NCI-H2107 treated with DMSO at 0.1 percent for 48 hours (cell line): ENCODE measurements at regions not wholly inside any gene's neighbourhood (a gene's known extent, or its start where the extent isn't known, plus 50 kb on each side); places are given as distances from the start of the nearest gene placed in this dataset.
"Not testable (repeated sequence)": the region's sequence is repeated elsewhere in the genome, so short reads cannot be mapped to it uniquely, and the experiment has no call there.

Experiments used
- DNase-seq: peaks from one replicate; lab custom pipeline; 2025; ENCODE audit not compliant: unreplicated experiment; lab: John Stamatoyannopoulos, UW

- not testable (repeated sequence) for DNase-seq
Measured at GRCh38 chr10:35776557-35776956, 134.5 kb upstream of the FZD8 start.

- DNase-seq = no peak
Measured at GRCh38 chr10:35774109-35774508, 132.0 kb upstream of the FZD8 start.

- DNase-seq = no peak
Measured at GRCh38 chr10:35770817-35771355, 128.8 kb upstream of the FZD8 start.

- DNase-seq = no peak
Measured at GRCh38 chr10:35769795-35770194, 127.7 kb upstream of the FZD8 start.

- DNase-seq = no peak
Measured at GRCh38 chr10:35768731-35769130, 126.6 kb upstream of the FZD8 start.

GRCh38 chr10:35768011-35768410 is 125.9 kb upstream of the FZD8 start:
- DNase-seq = no peak

GRCh38 chr10:35765996-35766395 is 123.9 kb upstream of the FZD8 start:
- no peak for DNase-seq

GRCh38 chr10:35765066-35765527 is 123.0 kb upstream of the FZD8 start:
- DNase-seq = no peak

GRCh38 chr10:35762311-35763030 is 120.4 kb upstream of the FZD8 start:
- DNase-seq = no peak

GRCh38 chr10:35758076-35758475 is 116.0 kb upstream of the FZD8 start:
- no peak for DNase-seq

- no peak for DNase-seq
Measured at GRCh38 chr10:35754519-35754918, 112.4 kb upstream of the FZD8 start.

- no peak for DNase-seq
Measured at GRCh38 chr10:35752469-35753461, 110.7 kb upstream of the FZD8 start.

- no peak for DNase-seq
Measured at GRCh38 chr10:35751347-35751746, 109.3 kb upstream of the FZD8 start.

GRCh38 chr10:35749230-35749629 is 107.1 kb upstream of the FZD8 start:
- no peak for DNase-seq

GRCh38 chr10:35745617-35746403 is 103.7 kb upstream of the FZD8 start:
- no peak for DNase-seq

GRCh38 chr10:35743851-35744250 is 101.8 kb upstream of the FZD8 start:
- no peak for DNase-seq

GRCh38 chr10:35743351-35743750 is 101.3 kb upstream of the FZD8 start:
- no peak for DNase-seq

- no peak for DNase-seq
Measured at GRCh38 chr10:35739998-35740397, 97.9 kb upstream of the FZD8 start.

GRCh38 chr10:35735412-35735811 is 93.3 kb upstream of the FZD8 start:
- no peak for DNase-seq

- DNase-seq = peak; percentile 0
Measured at GRCh38 chr10:35731828-35732227, 89.7 kb upstream of the FZD8 start.

- no peak for DNase-seq
Measured at GRCh38 chr10:35728341-35728740, 86.2 kb upstream of the FZD8 start.
